ENCODE measurements at regions not wholly inside any gene's neighbourhood (a gene's known extent, or its start where the extent isn't known, plus 50 kb on each side); places are given as distances from the start of the nearest gene placed in this dataset.
A peak's percentile ranks its signal among the peaks of the same experiment; 100 is the strongest.

DNA sequence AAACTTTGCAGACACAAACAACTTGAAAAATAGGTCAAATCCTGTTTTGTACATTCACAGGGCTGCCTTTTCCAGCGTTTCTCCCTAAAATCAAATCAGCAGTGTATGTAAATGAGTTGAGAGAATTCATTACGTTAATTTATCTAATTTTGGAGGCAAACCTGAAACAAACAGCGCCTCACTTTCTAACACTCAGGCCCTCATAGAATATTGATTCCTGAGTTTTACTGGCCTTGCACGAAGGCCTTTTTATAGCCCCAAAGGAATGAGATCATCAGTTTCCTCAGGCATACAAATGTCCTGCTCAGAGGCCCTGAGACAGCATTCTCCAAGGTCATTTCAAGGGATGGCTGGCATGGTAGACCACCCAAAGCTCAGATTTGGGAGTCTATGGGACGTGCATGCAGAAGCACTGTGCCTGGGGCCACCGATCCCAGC is 131.7 kb upstream of the CHST15 start:
- DNase-seq (ENCODE audit: low read depth) = no peak
- no peak overlapping the region for H3K4me3 ChIP-seq (ENCODE audit: low read depth, low read length)
- TF ChIP-seq, protein P1, sequence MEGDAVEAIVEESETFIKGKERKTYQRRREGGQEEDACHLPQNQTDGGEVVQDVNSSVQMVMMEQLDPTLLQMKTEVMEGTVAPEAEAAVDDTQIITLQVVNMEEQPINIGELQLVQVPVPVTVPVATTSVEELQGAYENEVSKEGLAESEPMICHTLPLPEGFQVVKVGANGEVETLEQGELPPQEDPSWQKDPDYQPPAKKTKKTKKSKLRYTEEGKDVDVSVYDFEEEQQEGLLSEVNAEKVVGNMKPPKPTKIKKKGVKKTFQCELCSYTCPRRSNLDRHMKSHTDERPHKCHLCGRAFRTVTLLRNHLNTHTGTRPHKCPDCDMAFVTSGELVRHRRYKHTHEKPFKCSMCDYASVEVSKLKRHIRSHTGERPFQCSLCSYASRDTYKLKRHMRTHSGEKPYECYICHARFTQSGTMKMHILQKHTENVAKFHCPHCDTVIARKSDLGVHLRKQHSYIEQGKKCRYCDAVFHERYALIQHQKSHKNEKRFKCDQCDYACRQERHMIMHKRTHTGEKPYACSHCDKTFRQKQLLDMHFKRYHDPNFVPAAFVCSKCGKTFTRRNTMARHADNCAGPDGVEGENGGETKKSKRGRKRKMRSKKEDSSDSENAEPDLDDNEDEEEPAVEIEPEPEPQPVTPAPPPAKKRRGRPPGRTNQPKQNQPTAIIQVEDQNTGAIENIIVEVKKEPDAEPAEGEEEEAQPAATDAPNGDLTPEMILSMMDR (conservative IDR thresholded peaks at IDR 0.05; ENCODE audit: low read depth, low read length) = no peak

DNA sequence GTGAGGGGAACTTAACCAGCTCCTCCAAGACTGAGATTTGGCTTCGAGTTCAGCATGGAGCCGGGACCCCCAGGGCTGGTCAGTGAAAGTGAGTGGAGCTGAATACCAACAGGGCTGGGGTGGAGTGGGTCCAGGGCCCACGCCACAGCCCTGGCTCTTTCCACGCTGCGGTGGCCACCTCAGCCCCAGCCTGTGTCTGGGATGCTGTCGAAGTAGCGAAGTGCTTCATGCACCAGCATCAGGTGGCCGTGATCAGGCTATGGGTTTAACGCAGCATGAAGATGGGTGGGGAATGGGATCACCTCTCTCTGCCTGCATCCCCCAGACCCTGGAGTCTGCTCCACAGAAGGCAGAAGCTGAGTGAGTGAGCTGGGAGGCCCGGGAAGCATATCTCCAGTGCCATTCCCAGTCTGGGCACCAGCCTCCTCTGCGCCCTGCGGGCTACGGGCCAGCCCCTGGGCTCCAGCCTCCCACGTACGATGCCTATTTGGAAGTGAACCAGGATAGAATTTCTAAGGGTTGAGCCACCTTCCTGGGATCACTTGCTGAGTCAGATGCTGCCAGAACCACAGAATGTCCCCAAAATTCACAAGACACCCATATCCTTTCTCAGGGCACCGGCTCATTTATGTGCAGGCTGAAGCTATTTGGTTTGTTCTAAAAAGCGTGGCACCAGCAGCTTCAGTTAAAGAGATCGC is 131.1 kb upstream of the CHST15 start:
- DNase-seq (ENCODE audit: low read depth) = no peak

DNA sequence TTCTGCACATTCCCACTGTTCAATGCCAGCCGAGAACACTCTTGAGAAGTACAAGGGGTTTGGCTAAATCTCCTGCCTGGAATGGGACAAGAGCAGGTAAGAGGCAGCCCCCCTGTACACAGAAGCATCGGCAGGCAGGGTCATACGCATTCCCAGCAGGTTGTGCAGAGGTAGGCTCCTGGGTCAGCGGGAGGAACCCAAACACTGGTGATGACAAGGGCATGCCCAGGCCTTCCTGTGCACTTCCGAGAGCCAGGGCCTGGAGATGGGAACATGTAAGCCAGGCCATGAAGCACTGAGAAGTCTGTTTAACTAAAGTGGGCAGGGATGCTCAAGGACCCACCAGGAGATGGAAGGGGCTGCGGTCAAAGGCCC is 130.3 kb upstream of the CHST15 start:
- TF ChIP-seq, protein P1 (conservative IDR thresholded peaks at IDR 0.05; ENCODE audit: low read depth, low read length) = no peak
- H3K4me3 ChIP-seq (ENCODE audit: low read depth, low read length) = no peak overlapping the region
- DNase-seq (ENCODE audit: low read depth) = no peak

More for the DNA sequence above, 131.1 kb upstream of the CHST15 start:
- TF ChIP-seq, protein P1 (conservative IDR thresholded peaks at IDR 0.05; ENCODE audit: low read depth, low read length) = no peak
- no peak overlapping the region for H3K4me3 ChIP-seq (ENCODE audit: low read depth, low read length)

DNA sequence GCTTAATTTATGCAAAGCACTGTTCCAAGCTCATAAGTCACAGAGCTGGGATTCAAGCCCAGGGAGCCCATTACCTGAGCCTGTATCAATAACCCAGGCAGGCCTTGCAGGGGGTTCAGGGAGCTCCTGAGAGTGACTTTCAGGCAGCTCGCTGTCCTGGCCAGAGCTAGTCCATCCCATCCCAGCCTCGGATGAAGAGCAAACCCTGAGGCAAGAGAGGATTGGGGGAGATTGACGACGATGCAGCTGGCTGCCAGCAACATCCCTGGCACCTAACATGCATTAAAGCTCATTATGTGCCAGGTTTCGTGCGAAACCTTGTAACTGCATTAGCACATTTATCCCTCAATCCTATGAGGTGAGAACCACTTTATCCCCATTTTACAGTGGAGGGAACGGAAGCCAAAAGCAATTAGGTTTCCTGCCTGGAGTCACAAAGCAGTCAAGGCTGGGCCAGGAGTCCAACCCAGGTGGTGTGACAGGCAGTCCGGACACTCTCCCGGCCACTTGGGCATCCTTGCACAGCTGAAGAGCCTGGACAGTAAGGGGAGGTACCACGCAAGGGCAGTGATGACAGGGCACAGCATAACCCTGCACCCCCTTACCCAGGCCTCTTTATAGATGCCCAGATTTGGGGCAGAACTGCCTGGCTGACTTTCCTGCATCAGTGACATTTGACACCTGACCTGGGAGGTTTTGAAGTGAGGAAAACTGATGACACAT is 129.8 kb upstream of the CHST15 start:
- DNase-seq (ENCODE audit: low read depth) = no peak
- TF ChIP-seq, protein P1 (conservative IDR thresholded peaks at IDR 0.05; ENCODE audit: low read depth, low read length) = no peak
- no peak overlapping the region for H3K4me3 ChIP-seq (ENCODE audit: low read depth, low read length)

DNA sequence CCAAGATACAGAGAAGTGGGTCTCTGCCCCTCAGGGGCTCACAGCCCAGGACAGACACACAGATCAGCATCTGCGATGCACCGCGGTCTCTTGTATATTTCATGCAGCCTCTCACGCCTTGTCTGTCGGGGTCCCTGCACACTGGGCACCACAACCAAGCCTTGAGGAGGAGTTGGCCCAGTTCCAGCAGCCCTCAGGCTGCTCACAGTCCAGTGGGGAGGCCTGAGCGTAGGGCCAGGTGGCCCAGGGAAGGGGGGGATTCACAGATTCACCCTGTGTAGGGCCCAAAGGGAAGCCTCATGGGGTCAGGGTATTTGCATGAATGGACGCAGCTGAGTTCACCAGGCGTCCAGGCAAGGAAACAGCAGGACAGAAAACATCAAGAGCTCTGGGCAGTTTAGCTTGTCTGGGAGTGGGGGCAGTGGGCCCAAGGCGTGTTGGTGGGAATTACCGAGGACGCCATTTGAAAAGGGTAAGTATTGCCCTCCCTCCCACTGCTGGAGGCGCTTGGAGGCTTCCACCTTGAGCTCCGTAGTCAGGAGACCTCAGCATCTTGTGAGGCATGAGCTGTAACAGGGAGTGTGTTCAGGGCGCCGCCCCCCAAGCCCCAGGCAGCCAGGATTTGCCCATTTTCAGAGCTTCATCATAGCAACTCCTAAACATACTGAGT is 129.1 kb upstream of the CHST15 start:
- no peak overlapping the region for H3K4me3 ChIP-seq (ENCODE audit: low read depth, low read length)
- TF ChIP-seq, protein P1 (conservative IDR thresholded peaks at IDR 0.05; ENCODE audit: low read depth, low read length) = no peak
- DNase-seq (ENCODE audit: low read depth) = peak; percentile 16

DNA sequence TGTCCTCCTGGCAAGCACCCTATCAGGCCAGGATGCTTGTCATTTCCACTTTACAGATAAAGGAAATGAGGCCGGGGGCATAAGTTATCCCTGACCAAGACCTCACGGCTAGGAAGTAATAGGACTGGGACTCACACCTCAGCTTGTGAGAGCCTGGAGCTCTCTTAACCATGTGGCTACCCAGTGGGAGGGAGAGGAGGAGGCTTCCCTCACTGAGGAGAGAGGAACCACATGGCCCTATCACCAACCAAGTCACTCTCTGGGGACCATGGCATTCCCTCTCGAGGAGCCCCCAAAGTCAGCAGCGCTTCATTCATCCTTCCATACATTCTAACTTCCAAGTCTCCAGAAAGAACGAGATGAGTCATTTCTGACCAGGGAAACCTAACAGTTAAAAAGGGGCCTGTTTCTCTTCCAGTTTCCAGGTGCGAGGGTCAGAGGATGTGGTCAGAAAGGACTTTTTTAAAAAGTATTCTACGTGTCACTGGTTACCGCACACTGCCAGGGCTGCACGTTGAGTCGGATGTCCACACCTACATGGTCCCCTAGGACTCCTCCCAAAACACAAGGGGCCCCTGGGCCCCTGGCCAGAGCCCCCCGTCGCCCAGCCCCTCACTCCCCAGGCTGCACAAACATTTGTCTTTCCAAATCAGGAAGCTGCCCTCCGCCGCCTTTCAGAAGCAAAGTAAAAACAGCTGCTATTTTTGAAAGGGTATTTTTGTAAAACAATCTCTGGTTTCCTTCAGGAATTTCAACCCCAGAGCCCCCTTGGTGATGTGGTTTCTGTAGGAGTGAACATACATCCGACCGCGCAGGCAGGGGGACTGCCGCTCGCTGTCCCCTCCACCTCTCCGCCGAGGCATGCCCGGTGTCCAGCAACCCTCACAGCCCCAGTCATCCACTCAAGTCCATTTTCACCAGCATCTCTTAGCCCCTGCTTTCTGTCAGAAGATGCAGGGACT is 128.2 kb upstream of the CHST15 start:
- DNase-seq (ENCODE audit: low read depth) = peak; percentile 50
- H3K4me3 ChIP-seq (ENCODE audit: low read depth, low read length) = no peak overlapping the region
- TF ChIP-seq, protein P1 (conservative IDR thresholded peaks at IDR 0.05; ENCODE audit: low read depth, low read length) = no peak

All from choroid plexus epithelial cell (primary cell).